ENCODE measurements at regions not wholly inside any gene's neighbourhood (a gene's known extent, or its start where the extent isn't known, plus 50 kb on each side); places are given as distances from the start of the nearest gene placed in this dataset.

GRCh38 chr4:111854494-111855087, 290.7 kb upstream of the FAM241A start:
- no CpG with 5 or more reads among the region's 1 CpG for WGBS (ENCODE audit: insufficient coverage)
- peaks cover 0 to 2% (median 0%) of the 10 kb centered on the region in 3 donors for H3K27me3 Mint-ChIP-seq (ENCODE audit: low read depth in 3 of 3)

GRCh38 chr4:111855308-111855707, 289.9 kb upstream of the FAM241A start:
- Histone ChIP-seq H3K4me2 (replicated peaks; ENCODE audit: extremely low read depth, low read length, poor library complexity, severe bottlenecking) (no peak overlapping the region), H2AFZ (ENCODE audit: insufficient read depth, low read depth, low read length, poor library complexity, severe bottlenecking) (no peak overlapping the region), H3K4me1 (ENCODE audit: control insufficient read depth in 1 of 2, insufficient read depth in 2 of 2, low read length in 2 of 2) (no peaks in the 10 kb centered on the region), H3K79me2 (ENCODE audit: insufficient read depth, low read length) (no peaks in the 10 kb centered on the region), H3K36me3 (replicated peaks in 1 of 2; ENCODE audit: control insufficient read depth in 1 of 2, insufficient read depth in 2 of 2, low read length in 2 of 2) (no peaks in the 10 kb centered on the region), H3K9ac (ENCODE audit: insufficient read depth, low read length, poor library complexity, severe bottlenecking) (no peak overlapping the region), H3K27ac (ENCODE audit: low read depth in 1 of 2, low read length in 2 of 2) (no peak overlapping the region), H4K20me1 (ENCODE audit: insufficient read depth, low read length) (no peaks in the 10 kb centered on the region), H3K27me3 (ENCODE audit: control insufficient read depth in 2 of 2, insufficient read depth in 2 of 2, low read length in 2 of 2) (no peaks in the 10 kb centered on the region), H3K4me3 (replicated peaks in 1 of 3; ENCODE audit: low read depth in 2 of 3, low read length in 3 of 3) (no peak overlapping the region), H3K9me3 (replicated peaks in 1 of 2; ENCODE audit: control insufficient read depth in 1 of 2, insufficient read depth in 1 of 2, low read length in 2 of 2) (no peaks in the 10 kb centered on the region)
- Mint-ChIP-seq H3K4me3 (no peak overlapping the region), H3K9me3 (no peaks in the 10 kb centered on the region), H3K27ac (no peak overlapping the region), H3K4me1 (no peaks in the 10 kb centered on the region), H3K36me3 (no peaks in the 10 kb centered on the region), H3K27me3 (ENCODE audit: low read depth in 3 of 3) (peaks cover 0 to 4% (median 0%) of the 10 kb centered on the region in 3 donors)
- TF ChIP-seq CTCF (IDR thresholded peaks at IDR 0.05): no peak
- intact Hi-C loops (cut with micrococcal nuclease): no loop called here
- no peak for DNase-seq
- no CpG with 5 or more reads among the region's 1 CpG for WGBS (ENCODE audit: insufficient coverage)

More at GRCh38 chr4:111854494-111855087, 290.7 kb upstream of the FAM241A start:
- Histone ChIP-seq H3K9ac (ENCODE audit: insufficient read depth, low read length, poor library complexity, severe bottlenecking) (no peak overlapping the region), H3K4me2 (replicated peaks; ENCODE audit: extremely low read depth, low read length, poor library complexity, severe bottlenecking) (no peak overlapping the region), H3K4me1 (ENCODE audit: control insufficient read depth in 1 of 2, insufficient read depth in 2 of 2, low read length in 2 of 2) (no peaks in the 10 kb centered on the region), H3K4me3 (replicated peaks in 1 of 3; ENCODE audit: low read depth in 2 of 3, low read length in 3 of 3) (no peak overlapping the region), H3K27ac (ENCODE audit: low read depth in 1 of 2, low read length in 2 of 2) (no peak overlapping the region), H3K27me3 (ENCODE audit: control insufficient read depth in 2 of 2, insufficient read depth in 2 of 2, low read length in 2 of 2) (no peaks in the 10 kb centered on the region), H2AFZ (ENCODE audit: insufficient read depth, low read depth, low read length, poor library complexity, severe bottlenecking) (no peak overlapping the region), H4K20me1 (ENCODE audit: insufficient read depth, low read length) (no peaks in the 10 kb centered on the region), H3K79me2 (ENCODE audit: insufficient read depth, low read length) (no peaks in the 10 kb centered on the region), H3K9me3 (replicated peaks in 1 of 2; ENCODE audit: control insufficient read depth in 1 of 2, insufficient read depth in 1 of 2, low read length in 2 of 2) (no peaks in the 10 kb centered on the region), H3K36me3 (replicated peaks in 1 of 2; ENCODE audit: control insufficient read depth in 1 of 2, insufficient read depth in 2 of 2, low read length in 2 of 2) (no peaks in the 10 kb centered on the region)
- TF ChIP-seq CTCF (IDR thresholded peaks at IDR 0.05): peak; percentile 40
- Mint-ChIP-seq H3K27ac (no peak overlapping the region), H3K4me1 (no peaks in the 10 kb centered on the region), H3K4me3 (no peak overlapping the region), H3K9me3 (no peaks in the 10 kb centered on the region), H3K36me3 (no peaks in the 10 kb centered on the region)
- DNase-seq: no peak
- intact Hi-C loops (cut with micrococcal nuclease): no loop called here

Measured in CD14-positive monocyte (primary cell).